Mucosa of descending colon (tissue), 3 donors: ENCODE measurements at regions not wholly inside any gene's neighbourhood (a gene's known extent, or its start where the extent isn't known, plus 50 kb on each side); places are given as distances from the start of the nearest gene placed in this dataset.

Experiments used
- ATAC-seq: fragments of 200-7000 bp; cut with Tn5 transposase; one replicate; pipeline ENCODE4 v1.9.1; 2020; ENCODE audit warnings: mild to moderate bottlenecking, moderate library complexity
- DNase-seq, 3 donors: peaks; one replicate each; pipeline ENCODE4 v3.0.0-alpha.2; 2020
- H3K36me3 ChIP-seq: fragments of 200-600 bp; one replicate; pipeline ENCODE4 v1.8.0; 2021; ENCODE audit warnings: low read depth, mild to moderate bottlenecking
- H3K4me1 ChIP-seq: fragments of 200-600 bp; one replicate; pipeline ENCODE4 v1.8.0; 2021; ENCODE audit warnings: low read depth, mild to moderate bottlenecking
- H3K4me3 ChIP-seq: fragments of 200-600 bp; one replicate; pipeline ENCODE4 v1.8.0; 2021; ENCODE audit warnings: mild to moderate bottlenecking
- H3K9me3 ChIP-seq: fragments of 200-600 bp; one replicate; pipeline ENCODE4 v1.8.0; 2021; ENCODE audit warnings: mild to moderate bottlenecking
- CTCF ChIP-seq: fragments of 200-600 bp; IDR thresholded peaks from one replicate; pipeline ENCODE4 v1.8.0; 2022; ENCODE audit warnings: antibody characterized with exemption, mild to moderate bottlenecking
- intact Hi-C, 2 donors: fragments of 100-400 bp; cut with DNase I in 1 of 2; cut with micrococcal nuclease in 1 of 2; formaldehyde crosslinking; loops; one replicate each; pipeline versions ENCODE4 v1.11.0 to v1.11.1; 2022; cut with DNase I, micrococcal nuclease
- donor health status: DM: no; HTN: no; CAD: no; lungs with moderate emphysema.
- donor health status: DM: no; HTN: no; CAD: no.
- donor health status: DM: no; HTN: yes; CAD: no.

DNA sequence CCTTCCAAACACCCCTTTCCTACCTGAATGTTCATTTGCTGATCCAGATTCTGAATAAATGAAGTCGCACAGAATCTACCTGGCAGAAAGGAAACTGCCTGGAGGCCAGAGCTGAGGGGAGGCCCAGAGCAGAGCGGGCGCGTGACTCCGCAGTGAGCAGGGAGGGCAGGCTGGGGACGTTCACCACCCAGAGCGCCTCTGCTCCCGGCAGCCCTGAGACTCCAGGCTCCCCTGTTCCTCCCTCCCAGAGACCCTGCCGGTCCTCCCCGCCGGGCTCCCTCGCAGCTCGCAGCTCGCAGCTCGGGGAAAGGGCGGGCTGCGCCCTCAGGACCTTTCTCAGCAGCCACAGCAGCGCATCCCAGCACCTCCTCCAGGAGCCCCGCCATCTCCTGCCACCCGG lies 176.7 kb upstream of the ZNF32 start:
- no peak for TF ChIP-seq CTCF
- intact Hi-C loops: no loop called here
- Histone ChIP-seq H3K4me3 (no peak overlapping the region), H3K9me3 (no peaks in the 10 kb centered on the region), H3K36me3 (no peaks in the 10 kb centered on the region), H3K4me1 (no peaks in the 10 kb centered on the region)
- ATAC-seq: no peak
- no peak for DNase-seq

DNA sequence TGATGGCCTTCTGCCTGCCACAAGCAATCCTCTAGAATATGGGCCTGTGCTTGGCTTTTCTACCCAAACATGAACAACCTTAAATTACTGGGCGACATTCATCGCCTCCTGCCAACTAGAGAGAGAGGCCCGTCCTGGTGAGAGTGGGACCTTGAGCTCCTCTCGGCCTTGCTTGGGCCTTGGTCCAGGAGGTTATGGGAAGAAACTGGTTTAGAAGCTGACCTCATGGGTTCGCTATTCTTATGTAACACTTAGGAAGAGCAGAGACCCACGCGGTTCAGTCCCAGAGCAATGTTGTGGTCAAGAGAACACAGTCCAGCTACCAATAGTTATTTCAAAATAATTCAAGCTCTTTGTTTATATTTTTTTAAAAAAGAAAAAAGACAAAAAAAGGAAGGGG lies 176.3 kb upstream of the ZNF32 start:
- intact Hi-C loops: no loop called here
- no peak for TF ChIP-seq CTCF
- DNase-seq (peak in 1 of 3 donors; percentile 25), ATAC-seq (peak; percentile 68)
- Histone ChIP-seq H3K4me1 (no peaks in the 10 kb centered on the region), H3K9me3 (no peaks in the 10 kb centered on the region), H3K36me3 (no peaks in the 10 kb centered on the region), H3K4me3 (no peak overlapping the region)

DNA sequence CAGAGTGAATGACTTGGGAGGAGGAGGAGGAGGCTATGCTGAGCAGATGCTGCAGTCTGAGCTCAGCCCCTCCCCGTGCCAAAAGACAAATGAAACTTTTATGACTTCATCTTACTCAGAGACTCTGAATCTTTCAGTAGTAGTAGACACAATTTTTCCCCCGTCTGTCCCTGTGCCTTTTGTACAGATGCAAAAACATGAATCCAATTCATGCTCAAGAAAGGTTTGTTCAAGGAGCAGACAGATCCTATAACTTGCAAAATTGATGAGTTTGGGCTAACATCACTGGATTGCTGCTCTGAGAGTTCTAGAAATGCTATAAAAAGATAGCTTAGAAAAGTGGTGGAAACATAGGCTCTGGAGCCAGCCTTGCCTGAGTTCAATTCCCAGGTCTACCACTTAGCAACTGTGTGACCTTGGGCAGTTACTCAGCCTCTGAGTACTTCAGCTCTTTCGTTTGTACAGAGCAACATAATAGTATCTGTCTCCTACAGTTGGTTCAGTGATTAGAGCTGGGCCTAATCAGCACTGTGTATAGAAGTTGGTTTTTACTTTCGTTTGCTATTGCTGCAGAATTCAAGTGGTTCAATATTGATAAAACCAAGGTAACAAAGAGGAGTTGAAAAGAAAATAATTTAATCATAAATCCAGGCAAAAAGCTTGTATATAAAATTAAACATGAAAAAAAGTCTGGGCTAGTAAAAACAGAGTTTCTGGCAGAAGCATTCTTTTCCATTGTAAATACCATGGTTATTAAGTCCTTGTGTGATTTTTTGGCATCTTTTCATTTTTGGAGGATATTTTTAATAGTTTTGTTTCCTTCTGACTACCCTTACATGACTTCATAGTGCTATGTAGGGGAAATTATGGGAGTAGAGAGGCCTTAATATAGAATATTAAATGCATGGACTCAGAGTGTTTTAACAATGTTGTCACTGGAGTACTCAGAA lies 174.2 kb upstream of the ZNF32 start:
- Histone ChIP-seq H3K9me3 (no peaks in the 10 kb centered on the region), H3K4me3 (no peak overlapping the region), H3K4me1 (no peaks in the 10 kb centered on the region), H3K36me3 (no peaks in the 10 kb centered on the region)
- no peak for TF ChIP-seq CTCF
- ATAC-seq: no peak
- intact Hi-C loops: no loop called here
- DNase-seq: no peak

DNA sequence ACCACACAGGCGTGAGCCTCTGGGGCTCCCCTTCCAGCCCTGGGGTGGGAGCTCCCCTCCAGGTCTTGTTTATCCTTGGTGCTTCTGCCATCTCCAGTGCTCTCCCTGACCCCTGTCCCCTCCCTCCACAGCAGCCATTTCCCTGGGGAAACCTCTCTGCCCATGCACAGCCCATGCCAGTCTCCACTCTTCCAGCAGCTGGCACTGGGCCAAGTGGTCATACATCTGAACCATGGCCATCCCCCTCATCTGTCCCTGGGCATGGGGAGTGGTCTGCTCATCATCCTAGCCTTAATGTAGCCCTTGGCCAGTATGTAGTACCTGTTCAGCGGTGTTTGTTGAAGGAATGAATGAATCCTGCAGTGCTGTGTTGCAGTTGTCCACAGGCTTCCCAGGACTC lies 172.4 kb upstream of the ZNF32 start:
- Histone ChIP-seq H3K9me3 (no peaks in the 10 kb centered on the region), H3K4me1 (peaks cover 1% of the 10 kb centered on the region), H3K36me3 (no peaks in the 10 kb centered on the region), H3K4me3 (no peak overlapping the region)
- intact Hi-C loops: no loop called here
- DNase-seq (no peak), ATAC-seq (no peak)
- TF ChIP-seq CTCF: no peak

- no peak for TF ChIP-seq CTCF
- Histone ChIP-seq H3K9me3 (no peaks in the 10 kb centered on the region), H3K36me3 (no peaks in the 10 kb centered on the region), H3K4me1 (peaks cover 2% of the 10 kb centered on the region), H3K4me3 (no peak overlapping the region)
- DNase-seq: no peak
- no peak for ATAC-seq
- intact Hi-C loops: no loop called here
Observed at GRCh38 chr10:43820663-43821062, 172.0 kb upstream of the ZNF32 start.
